ENCODE measurements at regions not wholly inside any gene's neighbourhood (a gene's known extent, or its start where the extent isn't known, plus 50 kb on each side); places are given as distances from the start of the nearest gene placed in this dataset.

DNA sequence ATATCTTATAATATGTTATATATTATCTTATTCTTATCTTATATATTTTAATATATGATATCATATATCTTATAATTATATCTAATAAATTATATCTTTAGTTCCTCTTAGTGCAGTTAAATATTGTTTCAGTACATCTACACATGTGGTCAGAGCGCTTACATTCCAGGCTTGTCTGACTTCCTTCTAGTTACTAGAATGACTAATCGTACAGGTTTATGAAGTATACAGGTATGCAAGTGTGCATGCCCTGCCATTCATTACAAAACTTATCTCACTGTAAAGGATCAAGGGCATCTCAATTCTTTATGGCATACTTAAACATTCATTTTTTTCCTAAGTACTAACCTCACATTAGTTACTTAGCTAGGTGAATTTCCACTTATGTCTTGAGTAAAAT is 1278.0 kb upstream of the MAP3K7 start:
- H3K9ac ChIP-seq (ENCODE audit: low read depth in 1 of 2, low read length in 2 of 2) = no peak overlapping the region
- DNase-seq (ENCODE audit: low spot score) = no peak
- H3K27me3 ChIP-seq (ENCODE audit: control insufficient read depth in 4 of 4, insufficient read depth in 4 of 4, low read length in 3 of 4) = no peaks in the 10 kb centered on the region
- H3K27ac ChIP-seq (ENCODE audit: low read depth in 1 of 2, low read length in 2 of 2) = no peak overlapping the region
- no peaks in the 10 kb centered on the region for H3K9me3 ChIP-seq (ENCODE audit: control insufficient read depth in 4 of 4, low read length in 3 of 4)
- H3K36me3 ChIP-seq (ENCODE audit: control insufficient read depth in 4 of 4, insufficient read depth in 3 of 4, low read depth in 1 of 4, low read length in 3 of 4) = no peaks in the 10 kb centered on the region
- no peak overlapping the region for H3K4me3 ChIP-seq (ENCODE audit: low read depth in 1 of 3, low read length in 3 of 3)
- 89% methylated on average over 2 of the region's 2 CpGs for WGBS
- no peak for TF ChIP-seq REST (IDR thresholded peaks at IDR 0.05)
- H3K4me1 ChIP-seq (ENCODE audit: control insufficient read depth in 4 of 4, insufficient read depth in 4 of 4, low read length in 3 of 4) = peaks cover 0 to 10% (median 2%) of the 10 kb centered on the region in 4 donors

DNA sequence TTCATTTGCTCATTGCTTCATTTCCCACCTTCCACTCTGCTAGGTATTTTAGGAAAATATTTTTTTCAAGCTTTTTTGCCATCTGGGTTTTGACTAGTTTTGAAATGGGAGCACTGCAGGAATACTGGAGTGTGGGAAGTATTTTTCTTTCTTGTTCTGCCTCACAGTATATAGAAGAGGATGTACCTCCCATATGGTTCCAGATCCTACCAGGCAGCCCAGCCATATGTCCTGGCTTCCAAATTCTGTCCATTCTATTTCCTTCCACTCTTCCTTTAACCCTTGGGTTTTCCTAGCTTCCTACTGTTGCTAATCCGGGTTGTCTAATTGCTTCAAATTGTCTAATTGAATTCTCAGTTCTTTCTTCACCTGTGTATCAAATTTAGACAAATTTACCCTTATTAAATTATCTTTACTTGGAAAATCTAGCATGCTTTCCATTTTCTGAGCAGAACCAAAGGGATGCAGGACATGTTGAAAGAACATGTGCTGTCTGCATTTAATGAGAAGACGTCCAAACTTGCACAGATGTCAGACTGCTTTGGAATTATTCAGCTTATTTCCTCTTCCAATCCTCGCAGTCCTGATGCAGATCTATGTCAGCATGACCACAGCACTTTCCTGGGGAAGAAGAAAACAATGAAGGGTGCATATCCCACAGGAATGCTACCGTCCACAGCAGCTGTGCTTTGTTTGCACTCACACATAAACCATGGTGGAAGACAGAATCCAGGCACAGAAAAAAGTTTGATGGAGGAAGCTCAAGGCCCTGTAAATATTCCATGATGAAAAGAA is 1273.9 kb upstream of the MAP3K7 start:
- H3K9ac ChIP-seq (ENCODE audit: low read depth in 1 of 2, low read length in 2 of 2) = no peak overlapping the region
- 48% methylated on average over 4 of the region's 4 CpGs for WGBS
- H3K4me1 ChIP-seq (ENCODE audit: control insufficient read depth in 4 of 4, insufficient read depth in 4 of 4, low read length in 3 of 4) = no peaks in the 10 kb centered on the region
- TF ChIP-seq FOXA2 (IDR thresholded peaks at IDR 0.05) (no peak), RAD21 (IDR thresholded peaks at IDR 0.05) (no peak), YY1 (IDR thresholded peaks at IDR 0.05) (no peak), ZBTB33 (IDR thresholded peaks at IDR 0.05) (no peak), TAF1 (conservative IDR thresholded peaks at IDR 0.05) (no peak), HNF4A (conservative IDR thresholded peaks at IDR 0.05) (no peak), FOXA1 (IDR thresholded peaks at IDR 0.05) (no peak)
- no peaks in the 10 kb centered on the region for H3K9me3 ChIP-seq (ENCODE audit: control insufficient read depth in 4 of 4, low read length in 3 of 4)
- H3K27me3 ChIP-seq (ENCODE audit: control insufficient read depth in 4 of 4, insufficient read depth in 4 of 4, low read length in 3 of 4) = no peaks in the 10 kb centered on the region
- no peak for DNase-seq (ENCODE audit: low spot score)
- no peaks in the 10 kb centered on the region for H3K36me3 ChIP-seq (ENCODE audit: control insufficient read depth in 4 of 4, insufficient read depth in 3 of 4, low read depth in 1 of 4, low read length in 3 of 4)
- no peak overlapping the region for H3K27ac ChIP-seq (ENCODE audit: low read depth in 1 of 2, low read length in 2 of 2)
- no peak overlapping the region for H3K4me3 ChIP-seq (ENCODE audit: low read depth in 1 of 3, low read length in 3 of 3)

GRCh38 chr6:91852252-91852651 is 1265.4 kb upstream of the MAP3K7 start:
- H3K27ac ChIP-seq (ENCODE audit: low read depth in 1 of 2, low read length in 2 of 2) = no peak overlapping the region
- H3K4me3 ChIP-seq (ENCODE audit: low read depth in 1 of 3, low read length in 3 of 3) = no peak overlapping the region
- no peaks in the 10 kb centered on the region for H3K9me3 ChIP-seq (ENCODE audit: control insufficient read depth in 4 of 4, low read length in 3 of 4)
- DNase-seq (ENCODE audit: low spot score) = no peak
- no peaks in the 10 kb centered on the region for H3K36me3 ChIP-seq (ENCODE audit: control insufficient read depth in 4 of 4, insufficient read depth in 3 of 4, low read depth in 1 of 4, low read length in 3 of 4)
- no peaks in the 10 kb centered on the region for H3K4me1 ChIP-seq (ENCODE audit: control insufficient read depth in 4 of 4, insufficient read depth in 4 of 4, low read length in 3 of 4)
- no peaks in the 10 kb centered on the region for H3K27me3 ChIP-seq (ENCODE audit: control insufficient read depth in 4 of 4, insufficient read depth in 4 of 4, low read length in 3 of 4)
- no peak overlapping the region for H3K9ac ChIP-seq (ENCODE audit: low read depth in 1 of 2, low read length in 2 of 2)
- WGBS = 79% methylated on average over 1 of the region's 1 CpG
- no peak for TF ChIP-seq JUND (IDR thresholded peaks at IDR 0.05)
- TF ChIP-seq EGR1 (IDR thresholded peaks at IDR 0.05; ENCODE audit: low read depth in 2 of 2) = no peak
- TF ChIP-seq RXRA (IDR thresholded peaks at IDR 0.05) = no peak
- TF ChIP-seq GABPA (IDR thresholded peaks at IDR 0.05 in 1 of 2, conservative IDR thresholded peaks at IDR 0.05 in 1 of 2) = no peak
- TF ChIP-seq TAF1 (conservative IDR thresholded peaks at IDR 0.05) = no peak
- TF ChIP-seq FOXA2 (IDR thresholded peaks at IDR 0.05) = no peak
- no peak for TF ChIP-seq SP1 (IDR thresholded peaks at IDR 0.05)
- no peak for TF ChIP-seq ZBTB33 (IDR thresholded peaks at IDR 0.05)
- TF ChIP-seq, protein P1, sequence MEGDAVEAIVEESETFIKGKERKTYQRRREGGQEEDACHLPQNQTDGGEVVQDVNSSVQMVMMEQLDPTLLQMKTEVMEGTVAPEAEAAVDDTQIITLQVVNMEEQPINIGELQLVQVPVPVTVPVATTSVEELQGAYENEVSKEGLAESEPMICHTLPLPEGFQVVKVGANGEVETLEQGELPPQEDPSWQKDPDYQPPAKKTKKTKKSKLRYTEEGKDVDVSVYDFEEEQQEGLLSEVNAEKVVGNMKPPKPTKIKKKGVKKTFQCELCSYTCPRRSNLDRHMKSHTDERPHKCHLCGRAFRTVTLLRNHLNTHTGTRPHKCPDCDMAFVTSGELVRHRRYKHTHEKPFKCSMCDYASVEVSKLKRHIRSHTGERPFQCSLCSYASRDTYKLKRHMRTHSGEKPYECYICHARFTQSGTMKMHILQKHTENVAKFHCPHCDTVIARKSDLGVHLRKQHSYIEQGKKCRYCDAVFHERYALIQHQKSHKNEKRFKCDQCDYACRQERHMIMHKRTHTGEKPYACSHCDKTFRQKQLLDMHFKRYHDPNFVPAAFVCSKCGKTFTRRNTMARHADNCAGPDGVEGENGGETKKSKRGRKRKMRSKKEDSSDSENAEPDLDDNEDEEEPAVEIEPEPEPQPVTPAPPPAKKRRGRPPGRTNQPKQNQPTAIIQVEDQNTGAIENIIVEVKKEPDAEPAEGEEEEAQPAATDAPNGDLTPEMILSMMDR (IDR thresholded peaks at IDR 0.05; ENCODE audit: low read depth, low read length, missing input control) = no peak
- TF ChIP-seq RAD21 (IDR thresholded peaks at IDR 0.05) = no peak
- no peak for TF ChIP-seq ATF3 (IDR thresholded peaks at IDR 0.05)
- no peak for TF ChIP-seq HNF4G (IDR thresholded peaks at IDR 0.05)
- TF ChIP-seq NR2F2 (IDR thresholded peaks at IDR 0.05) = no peak
- no peak for TF ChIP-seq FOXA1 (IDR thresholded peaks at IDR 0.05)
- no peak for TF ChIP-seq HNF4A (conservative IDR thresholded peaks at IDR 0.05)
- no peak for TF ChIP-seq YY1 (IDR thresholded peaks at IDR 0.05)

Data from liver (tissue), 8 donors.